Endothelial cell of umbilical vein (primary cell): ENCODE measurements at regions not wholly inside any gene's neighbourhood (a gene's known extent, or its start where the extent isn't known, plus 50 kb on each side); places are given as distances from the start of the nearest gene placed in this dataset.

Experiments used
- BruUV-seq: library from RNA; stranded (reverse); fragments of 400-500 nt; replicated peaks from 2 replicates; lab custom pipeline; 2021; lab: Mats Ljungman, UMichigan
- CTCF ChIA-PET: fragments of 300-600, 350-600 bp; sonication (Branson Sonifier 250); formaldehyde crosslinking; loops from one replicate; lab custom pipeline; 2021; ENCODE audit warnings: antibody characterized with exemption, inconsistent platforms; lab: Charles Lee
- POLR2A ChIA-PET: fragments of 300-600, 350-600 bp; sonication (Branson Sonifier 250); formaldehyde crosslinking; loops from one replicate; lab custom pipeline; 2021; ENCODE audit warnings: antibody characterized with exemption, inconsistent platforms; lab: Charles Lee
- DNase-seq: peaks from one replicate; pipeline ENCODE4 v3.0.0-alpha.2; 2011; ENCODE audit warnings: low read depth, low spot score
- FAIRE-seq: peaks from 2 replicates; lab custom pipeline; 2011; peaks lifted over from hg19 to GRCh38; lab: Jason Lieb, UNC
- H2AFZ ChIP-seq: 2 replicates; pipeline ENCODE4 v1.6.0; 2012; ENCODE audit warnings: low read depth, low read length, control low read depth, inconsistent platforms
- H3K27ac ChIP-seq: 2 replicates; pipeline ENCODE4 v1.5.1; 2011; ENCODE audit warnings: low read depth, mild to moderate bottlenecking, control low read depth, low read length, moderate library complexity; ENCODE audit not compliant: insufficient read depth
- H3K27me3 ChIP-seq, 2 experiments: 2 replicates each; pipeline versions ENCODE4 v1.6.0 to v1.6.1; 2011; ENCODE audit warnings: low read length in 2 of 2, mixed read lengths in 1 of 2; ENCODE audit not compliant: control insufficient read depth in 2 of 2, insufficient read depth in 2 of 2
- H3K36me3 ChIP-seq, 2 experiments: 2 replicates in 1 of 2; 3 replicates in 1 of 2; pipeline ENCODE4 v1.5.1; 2011; ENCODE audit warnings: low read length in 2 of 2, mild to moderate bottlenecking in 1 of 2, moderate library complexity in 1 of 2; ENCODE audit not compliant: control insufficient read depth in 2 of 2, insufficient read depth in 2 of 2; ENCODE audit errors: extremely low read depth in 1 of 2
- H3K4me1 ChIP-seq: 3 replicates; pipeline ENCODE4 v1.5.1; 2011; ENCODE audit warnings: mild to moderate bottlenecking, low read length; ENCODE audit not compliant: control insufficient read depth, insufficient read depth; ENCODE audit errors: extremely low read depth
- H3K4me2 ChIP-seq: 2 replicates; pipeline ENCODE4 v1.6.1; 2011; ENCODE audit warnings: low read length, control low read depth, mixed read lengths; ENCODE audit not compliant: insufficient read depth
- H3K4me3 ChIP-seq, 3 experiments: fragments of 200-600 bp in 1 of 3; sonication (generic), shearing (Covaris generic) in 1 of 3; replicated peaks in 1 of 3; 2 replicates each; pipeline ENCODE4 v1.5.1; 2011 to 2016; ENCODE audit warnings: control low read depth in 3 of 3, low read length in 3 of 3, mild to moderate bottlenecking in 2 of 3, inconsistent platforms in 1 of 3, low read depth in 1 of 3, moderate library complexity in 1 of 3; ENCODE audit not compliant: insufficient read depth in 1 of 3
- H3K79me2 ChIP-seq: 2 replicates; pipeline ENCODE4 v1.6.0; 2012; ENCODE audit warnings: low read length, inconsistent platforms; ENCODE audit not compliant: control insufficient read depth, insufficient read depth
- H3K9ac ChIP-seq: replicated peaks from 2 replicates; pipeline ENCODE3; 2011; ENCODE audit warnings: low read length, control low read depth; ENCODE audit not compliant: insufficient read depth; ENCODE audit errors: extremely low read depth
- H3K9me1 ChIP-seq: replicated peaks from 3 replicates; pipeline ENCODE4 v1.6.0; 2011; ENCODE audit warnings: mild to moderate bottlenecking, low read length; ENCODE audit not compliant: control insufficient read depth, insufficient read depth; ENCODE audit errors: extremely low read depth
- H3K9me3 ChIP-seq: replicated peaks from 2 replicates; pipeline ENCODE4 v1.5.1; 2012; ENCODE audit warnings: low read length, inconsistent platforms; ENCODE audit not compliant: control insufficient read depth, insufficient read depth
- H4K20me1 ChIP-seq: replicated peaks from 2 replicates; pipeline ENCODE3; 2011; ENCODE audit warnings: mild to moderate bottlenecking, low read length; ENCODE audit not compliant: control insufficient read depth, insufficient read depth; ENCODE audit errors: extremely low read depth
- CTCF ChIP-seq, 2 donors: IDR thresholded peaks; 1 replicate in 1 of 2; 2 replicates in 1 of 2; pipeline ENCODE4 v1.5.1; 2011; ENCODE audit warnings: low read length in 2 of 2, mild to moderate bottlenecking in 2 of 2, moderate library complexity in 2 of 2, control low read depth in 1 of 2, inconsistent platforms in 1 of 2, low read depth in 1 of 2; ENCODE audit not compliant: insufficient read depth in 1 of 2; ENCODE audit errors: extremely low read depth in 1 of 2
- EZH2 ChIP-seq: IDR thresholded peaks from 2 replicates; pipeline ENCODE4 v1.6.1; 2012; ENCODE audit warnings: borderline replicate concordance, low read depth, mild to moderate bottlenecking, moderate library complexity, low read length, inconsistent platforms; ENCODE audit not compliant: severe bottlenecking
- FOS ChIP-seq: IDR thresholded peaks from 2 replicates; pipeline ENCODE4 v1.6.1; 2011; ENCODE audit warnings: mild to moderate bottlenecking, low read length, moderate library complexity, borderline replicate concordance; ENCODE audit not compliant: insufficient read depth
- GATA2 ChIP-seq: IDR thresholded peaks from 2 replicates; pipeline ENCODE4 v1.7.0; 2011; ENCODE audit warnings: low read depth, mild to moderate bottlenecking, moderate library complexity, mixed read lengths, low read length; ENCODE audit not compliant: insufficient read length, insufficient read depth
- JUN ChIP-seq: IDR thresholded peaks from 2 replicates; pipeline ENCODE4 v1.6.1; 2011; ENCODE audit warnings: borderline replicate concordance, low read depth; ENCODE audit not compliant: insufficient read length, insufficient read depth
- MAX ChIP-seq: IDR thresholded peaks from 2 replicates; pipeline ENCODE4 v1.6.1; 2011; ENCODE audit not compliant: insufficient read depth, insufficient read length
- MYC ChIP-seq: IDR thresholded peaks from one replicate; pipeline ENCODE4 v1.6.1; 2011; ENCODE audit warnings: mild to moderate bottlenecking, low read depth, low read length
- POLR2A ChIP-seq: IDR thresholded peaks from 2 replicates; pipeline ENCODE4 v1.6.1; 2012; ENCODE audit warnings: low read depth, mild to moderate bottlenecking, control low read depth, low read length
- POLR2AphosphoS5 ChIP-seq: IDR thresholded peaks from 2 replicates; pipeline ENCODE4 v1.6.1; 2012; ENCODE audit warnings: low read depth, mild to moderate bottlenecking, control low read depth, low read length, moderate library complexity; ENCODE audit not compliant: insufficient read depth
- dilution Hi-C: fragments of 300-500 bp; cut with MboI; formaldehyde crosslinking; loops from one replicate; pipeline ENCODE4 v1.15.0; 2019; ENCODE audit warnings: low sequenced_read_pairs; ENCODE audit not compliant: extremely low pct_ligation_motif_present
- intact Hi-C: fragments of 100-400 bp; cut with micrococcal nuclease; formaldehyde crosslinking; loops from one replicate; pipeline ENCODE4 v1.10.0; 2022

DNA sequence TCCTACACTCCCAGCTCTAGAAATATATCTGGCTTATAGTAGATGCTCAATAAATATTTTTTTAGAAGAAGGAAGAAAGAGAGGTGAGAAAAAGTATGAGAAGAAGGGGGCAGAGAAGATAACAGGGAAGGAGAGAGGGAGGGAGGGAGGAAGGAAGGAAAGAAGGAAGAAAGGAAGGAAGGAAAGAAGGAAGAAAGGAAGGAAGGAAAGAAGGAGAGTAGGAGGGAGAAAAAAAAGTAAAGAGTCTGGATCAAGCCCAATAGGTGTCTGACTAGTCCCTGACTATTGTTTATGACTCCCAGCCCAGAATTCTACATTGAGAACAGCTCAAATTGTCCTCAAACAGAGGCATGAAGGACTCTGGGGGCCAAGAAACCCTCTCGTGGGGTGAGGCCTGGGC lies 83.9 kb downstream of the THNSL2 start:
- FAIRE-seq (no peak), DNase-seq (no peak)
- Histone ChIP-seq H3K9me1 (no peaks in the 10 kb centered on the region), H3K4me3 (no peak overlapping the region), H4K20me1 (no peaks in the 10 kb centered on the region), H3K4me1 (no peaks in the 10 kb centered on the region), H3K9me3 (no peaks in the 10 kb centered on the region), H3K27me3 (no peaks in the 10 kb centered on the region), H3K36me3 (no peaks in the 10 kb centered on the region), H3K27ac (no peak overlapping the region), H2AFZ (no peak overlapping the region), H3K9ac (no peak overlapping the region), H3K4me2 (no peak overlapping the region), H3K79me2 (no peaks in the 10 kb centered on the region)
- ChIA-PET CTCF (no interaction called here), POLR2A (no interaction called here)
- dilution Hi-C loops (no loop called here), intact Hi-C loops (no loop called here)
- BruUV-seq: no TSS peak
- TF ChIP-seq GATA2: no peak
- no peak for TF ChIP-seq MAX
- no peak for TF ChIP-seq POLR2AphosphoS5
- no peak for TF ChIP-seq JUN
- no peak for TF ChIP-seq CTCF (IDR thresholded peaks at IDR 0.05; ENCODE audit: extremely low read depth in 1 of 2, insufficient read depth in 1 of 2, low read depth in 1 of 2, low read length in 2 of 2)
- TF ChIP-seq EZH2: no peak
- TF ChIP-seq POLR2A: no peak
- no peak for TF ChIP-seq MYC
- no peak for TF ChIP-seq FOS
